ENCODE measurements at regions not wholly inside any gene's neighbourhood (a gene's known extent, or its start where the extent isn't known, plus 50 kb on each side); places are given as distances from the start of the nearest gene placed in this dataset.

DNA sequence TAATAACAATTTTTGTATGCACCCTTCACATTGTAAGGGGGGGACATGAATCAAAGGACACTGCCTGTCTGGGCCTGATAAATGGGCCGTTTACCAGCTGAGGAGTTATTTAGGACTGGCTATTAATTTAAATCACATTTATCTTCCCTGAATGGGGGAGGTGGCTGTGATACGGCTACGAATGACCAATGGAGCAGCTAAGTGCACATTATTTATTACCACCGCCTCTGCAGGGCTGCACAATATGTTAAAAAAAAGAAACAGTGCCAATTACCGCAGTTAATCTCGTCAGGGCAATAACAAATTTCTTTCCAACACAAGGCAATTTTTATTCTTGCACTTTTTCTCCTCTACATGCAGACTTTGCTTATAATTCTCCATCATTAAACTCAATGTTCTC, 318.4 kb downstream of the IRX2 start:
- H3K9me3 ChIP-seq: no peaks in the 10 kb centered on the region
- no peaks in the 10 kb centered on the region for H3K4me1 ChIP-seq
- H3K27ac ChIP-seq: no peak overlapping the region
- no peak for TF ChIP-seq CTCF (IDR thresholded peaks at IDR 0.05)
- H3K4me3 ChIP-seq: no peak overlapping the region
- H3K36me3 ChIP-seq: no peaks in the 10 kb centered on the region
- intact Hi-C loops (cut with DNase I): no loop called here
- no peak overlapping the region for H3K9ac ChIP-seq (ENCODE audit: low read depth in 2 of 2, low read length in 2 of 2)
- DNase-seq: no peak
- H3K27me3 ChIP-seq: no peaks in the 10 kb centered on the region

- Histone ChIP-seq H3K9ac (ENCODE audit: low read depth in 2 of 2, low read length in 2 of 2) (no peak overlapping the region), H3K27ac (no peak overlapping the region), H3K4me3 (no peak overlapping the region), H3K36me3 (no peaks in the 10 kb centered on the region), H3K4me1 (no peaks in the 10 kb centered on the region), H3K9me3 (no peaks in the 10 kb centered on the region), H3K27me3 (no peaks in the 10 kb centered on the region)
- DNase-seq: no peak
- intact Hi-C loops (cut with DNase I): no loop called here
- no peak for TF ChIP-seq CTCF (IDR thresholded peaks at IDR 0.05)
These were observed 319.2 kb downstream of the IRX2 start for GRCh38 chr5:2432076-2432920.

GRCh38 chr5:2430606-2431005, 320.9 kb downstream of the IRX2 start:
- Histone ChIP-seq H3K27ac (no peak overlapping the region), H3K27me3 (no peaks in the 10 kb centered on the region), H3K9ac (ENCODE audit: low read depth in 2 of 2, low read length in 2 of 2) (no peak overlapping the region), H3K4me1 (no peaks in the 10 kb centered on the region), H3K9me3 (no peaks in the 10 kb centered on the region), H3K4me3 (no peak overlapping the region), H3K36me3 (no peaks in the 10 kb centered on the region)
- TF ChIP-seq CTCF (IDR thresholded peaks at IDR 0.05): no peak
- DNase-seq: no peak
- intact Hi-C loops (cut with DNase I): no loop called here

DNA sequence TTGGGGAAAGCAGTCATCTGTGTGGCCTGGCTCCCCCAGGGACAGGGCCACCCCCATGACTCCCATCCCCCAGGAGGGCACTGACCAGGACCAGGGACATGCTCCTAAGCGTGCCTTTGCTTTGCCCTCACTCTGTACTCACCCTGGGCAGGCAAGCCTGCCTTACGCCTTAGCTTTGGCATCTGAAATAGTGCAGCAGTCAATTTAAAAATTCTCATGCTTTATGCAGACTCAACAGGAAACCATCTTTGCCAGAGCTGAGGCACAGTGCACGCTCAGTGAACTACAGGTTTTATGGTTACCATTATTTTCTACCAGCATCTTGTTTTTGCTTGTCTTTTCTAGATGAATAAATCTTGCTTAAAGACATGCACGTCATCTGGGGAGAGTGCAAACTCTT, 323.5 kb downstream of the IRX2 start:
- Histone ChIP-seq H3K4me1 (no peaks in the 10 kb centered on the region), H3K4me3 (no peak overlapping the region), H3K36me3 (no peaks in the 10 kb centered on the region), H3K9ac (ENCODE audit: low read depth in 2 of 2, low read length in 2 of 2) (no peak overlapping the region), H3K27ac (no peak overlapping the region), H3K9me3 (no peaks in the 10 kb centered on the region), H3K27me3 (no peaks in the 10 kb centered on the region)
- intact Hi-C loops (cut with DNase I): no loop called here
- no peak for TF ChIP-seq CTCF (IDR thresholded peaks at IDR 0.05)
- no peak for DNase-seq

- H3K27me3 ChIP-seq: no peaks in the 10 kb centered on the region
- H3K4me1 ChIP-seq: no peaks in the 10 kb centered on the region
- TF ChIP-seq CTCF (IDR thresholded peaks at IDR 0.05): no peak
- H3K9ac ChIP-seq (ENCODE audit: low read depth in 2 of 2, low read length in 2 of 2): no peak overlapping the region
- H3K27ac ChIP-seq: no peak overlapping the region
- no peak for DNase-seq
- no peaks in the 10 kb centered on the region for H3K36me3 ChIP-seq
- intact Hi-C loops (cut with DNase I): no loop called here
- no peak overlapping the region for H3K4me3 ChIP-seq
- H3K9me3 ChIP-seq: no peaks in the 10 kb centered on the region
These were observed 327.8 kb downstream of the IRX2 start for GRCh38 chr5:2423634-2424033.

Measured in colonic mucosa (tissue), 4 donors.